ENCODE measurements at regions not wholly inside any gene's neighbourhood (a gene's known extent, or its start where the extent isn't known, plus 50 kb on each side); places are given as distances from the start of the nearest gene placed in this dataset.

DNA sequence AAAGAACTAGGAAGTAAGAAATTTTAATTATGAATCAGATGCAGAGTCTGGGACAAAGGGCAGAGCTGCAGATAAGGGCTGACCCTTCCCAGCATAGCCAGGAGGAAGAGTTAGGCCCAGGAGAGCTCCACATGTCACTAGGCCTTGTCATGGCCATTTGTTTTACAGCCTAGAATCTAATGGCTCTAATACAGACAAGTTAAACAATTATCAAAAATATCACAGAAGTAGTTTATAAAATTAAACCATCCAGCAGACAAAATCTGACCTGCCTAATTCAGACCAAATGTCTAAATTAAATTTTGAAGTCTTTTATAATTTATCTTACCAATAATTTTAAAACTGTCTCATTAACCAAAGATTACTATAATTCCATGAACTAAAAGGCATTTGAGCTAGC lies 1369.5 kb downstream of the CDH11 start:
- no peak for DNase-seq (ENCODE audit: low spot score in 2 of 2)
- no peak overlapping the region for H3K4me3 ChIP-seq
- H3K9me3 ChIP-seq = no peaks in the 10 kb centered on the region
- H3K36me3 ChIP-seq = no peaks in the 10 kb centered on the region
- intact Hi-C loops (cut with DNase I) = no loop called here
- TF ChIP-seq, protein P1, sequence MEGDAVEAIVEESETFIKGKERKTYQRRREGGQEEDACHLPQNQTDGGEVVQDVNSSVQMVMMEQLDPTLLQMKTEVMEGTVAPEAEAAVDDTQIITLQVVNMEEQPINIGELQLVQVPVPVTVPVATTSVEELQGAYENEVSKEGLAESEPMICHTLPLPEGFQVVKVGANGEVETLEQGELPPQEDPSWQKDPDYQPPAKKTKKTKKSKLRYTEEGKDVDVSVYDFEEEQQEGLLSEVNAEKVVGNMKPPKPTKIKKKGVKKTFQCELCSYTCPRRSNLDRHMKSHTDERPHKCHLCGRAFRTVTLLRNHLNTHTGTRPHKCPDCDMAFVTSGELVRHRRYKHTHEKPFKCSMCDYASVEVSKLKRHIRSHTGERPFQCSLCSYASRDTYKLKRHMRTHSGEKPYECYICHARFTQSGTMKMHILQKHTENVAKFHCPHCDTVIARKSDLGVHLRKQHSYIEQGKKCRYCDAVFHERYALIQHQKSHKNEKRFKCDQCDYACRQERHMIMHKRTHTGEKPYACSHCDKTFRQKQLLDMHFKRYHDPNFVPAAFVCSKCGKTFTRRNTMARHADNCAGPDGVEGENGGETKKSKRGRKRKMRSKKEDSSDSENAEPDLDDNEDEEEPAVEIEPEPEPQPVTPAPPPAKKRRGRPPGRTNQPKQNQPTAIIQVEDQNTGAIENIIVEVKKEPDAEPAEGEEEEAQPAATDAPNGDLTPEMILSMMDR (IDR thresholded peaks at IDR 0.05) = no peak
- no peaks in the 10 kb centered on the region for H3K27me3 ChIP-seq
- H3K27ac ChIP-seq = no peak overlapping the region
- no peaks in the 10 kb centered on the region for H3K4me1 ChIP-seq

DNA sequence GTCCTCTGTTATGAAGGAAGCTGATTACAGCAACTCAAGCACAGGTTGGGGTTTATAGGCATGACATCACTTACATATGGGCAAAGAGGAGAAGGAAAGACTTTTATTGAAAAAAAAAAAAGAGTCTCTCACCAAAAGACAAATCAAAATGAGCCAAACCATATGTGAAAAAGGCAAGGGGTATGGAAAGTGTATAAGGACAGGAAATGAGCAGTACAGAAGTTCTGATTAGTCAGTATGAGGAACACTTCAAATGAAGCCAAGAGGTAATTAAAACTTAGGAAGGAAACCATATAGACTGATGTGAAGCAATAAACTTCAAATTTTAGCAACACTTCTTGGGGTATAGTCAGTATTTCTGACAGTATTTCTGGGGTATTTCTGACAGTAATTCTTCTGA lies 1372.6 kb downstream of the CDH11 start:
- no peak overlapping the region for H3K4me3 ChIP-seq
- DNase-seq (ENCODE audit: low spot score in 2 of 2) = no peak
- H3K36me3 ChIP-seq = no peaks in the 10 kb centered on the region
- no peak overlapping the region for H3K27ac ChIP-seq
- no peaks in the 10 kb centered on the region for H3K27me3 ChIP-seq
- intact Hi-C loops (cut with DNase I) = no loop called here
- H3K4me1 ChIP-seq = no peaks in the 10 kb centered on the region
- TF ChIP-seq, protein P1 (IDR thresholded peaks at IDR 0.05) = no peak
- no peaks in the 10 kb centered on the region for H3K9me3 ChIP-seq

DNA sequence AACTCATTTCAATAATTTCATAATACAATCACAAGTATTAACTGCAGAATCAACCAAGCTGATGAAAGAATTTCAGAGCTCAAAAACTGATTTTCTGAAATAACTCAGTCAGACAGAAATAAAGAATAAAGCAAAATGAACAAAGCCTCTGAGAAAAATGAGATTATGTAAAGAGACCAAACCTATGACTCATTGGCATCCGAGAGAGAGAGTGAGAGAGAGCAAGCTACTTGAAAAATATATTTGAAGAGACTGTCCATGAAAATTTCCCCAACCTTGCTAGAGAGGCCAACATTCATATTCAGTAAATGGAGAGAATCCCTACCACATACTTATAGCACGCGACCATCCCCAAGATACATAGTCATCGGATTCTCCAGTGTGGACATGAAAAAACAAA lies 1376.4 kb downstream of the CDH11 start:
- no peaks in the 10 kb centered on the region for H3K9me3 ChIP-seq
- TF ChIP-seq, protein P1 (IDR thresholded peaks at IDR 0.05) = no peak
- no peak for DNase-seq (ENCODE audit: low spot score in 2 of 2)
- H3K36me3 ChIP-seq = no peaks in the 10 kb centered on the region
- H3K27ac ChIP-seq = no peak overlapping the region
- no peaks in the 10 kb centered on the region for H3K27me3 ChIP-seq
- no peak overlapping the region for H3K4me3 ChIP-seq
- intact Hi-C loops (cut with DNase I) = no loop called here
- no peaks in the 10 kb centered on the region for H3K4me1 ChIP-seq

DNA sequence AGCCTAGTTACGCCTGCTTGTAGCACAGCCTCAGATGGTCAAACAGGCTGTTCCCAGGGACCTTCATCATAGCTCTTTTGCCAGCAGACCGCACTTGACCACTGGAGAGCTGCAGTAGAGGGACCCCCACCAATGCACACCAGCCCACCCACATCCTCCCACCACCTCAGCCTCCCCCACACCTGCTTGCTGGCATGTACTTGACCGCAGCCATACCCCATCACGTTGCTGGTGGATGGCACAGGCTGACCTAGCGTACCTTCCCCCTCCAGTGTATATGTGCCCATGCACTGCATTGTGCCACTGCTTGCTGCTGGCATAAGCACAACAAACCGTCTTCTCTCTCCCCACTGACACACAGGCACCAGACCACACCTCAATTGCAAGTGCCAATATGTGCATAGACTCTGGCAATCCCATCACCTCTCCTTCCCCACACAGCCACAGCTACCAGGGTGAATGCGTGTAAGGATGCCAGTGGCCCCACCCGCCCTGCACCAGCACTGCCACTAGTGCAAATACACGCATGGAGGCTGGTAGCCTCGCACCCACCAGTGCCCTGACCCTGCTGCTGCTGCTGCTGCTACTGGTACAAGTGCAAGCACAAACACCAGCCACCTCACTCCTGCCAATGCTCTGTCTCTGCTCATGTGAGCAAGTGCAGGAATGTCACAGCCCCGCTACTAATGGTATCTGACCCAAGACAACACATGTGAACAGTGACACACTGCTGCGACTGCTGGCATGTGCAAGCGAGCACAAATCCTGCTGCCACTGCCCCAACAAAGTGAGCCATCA lies 1377.6 kb downstream of the CDH11 start:
- Histone ChIP-seq H3K27ac (no peak overlapping the region), H3K4me3 (no peak overlapping the region), H3K4me1 (no peaks in the 10 kb centered on the region), H3K36me3 (no peaks in the 10 kb centered on the region), H3K27me3 (no peaks in the 10 kb centered on the region), H3K9me3 (no peaks in the 10 kb centered on the region)
- no peak for DNase-seq (ENCODE audit: low spot score in 2 of 2)
- intact Hi-C loops (cut with DNase I) = no loop called here
- TF ChIP-seq, protein P1 (IDR thresholded peaks at IDR 0.05) = no peak

DNA sequence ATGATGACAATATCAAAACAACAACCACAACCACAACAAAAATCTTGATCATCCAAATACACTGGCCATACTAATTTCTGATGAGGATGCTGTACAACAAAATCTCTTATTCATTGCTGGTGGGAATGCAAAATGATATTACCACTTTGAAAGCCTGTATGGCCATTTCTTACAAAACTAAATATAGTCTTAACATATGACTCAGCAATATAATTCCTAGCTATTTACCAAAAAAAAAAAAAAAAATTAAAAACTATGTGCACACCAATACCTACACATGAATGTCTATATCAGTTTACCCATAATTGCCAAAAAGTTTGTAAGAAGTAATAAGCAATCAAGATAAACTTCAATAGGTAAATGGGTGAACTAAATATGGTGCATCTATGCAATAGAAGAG lies 1379.7 kb downstream of the CDH11 start:
- H3K36me3 ChIP-seq = no peaks in the 10 kb centered on the region
- no peaks in the 10 kb centered on the region for H3K9me3 ChIP-seq
- H3K4me1 ChIP-seq = no peaks in the 10 kb centered on the region
- no peak overlapping the region for H3K27ac ChIP-seq
- intact Hi-C loops (cut with DNase I) = no loop called here
- TF ChIP-seq, protein P1 (IDR thresholded peaks at IDR 0.05) = no peak
- no peak for DNase-seq (ENCODE audit: low spot score in 2 of 2)
- no peak overlapping the region for H3K4me3 ChIP-seq
- H3K27me3 ChIP-seq = no peaks in the 10 kb centered on the region

All from ascending aorta (tissue), 2 donors.